ENCODE measurements at regions not wholly inside any gene's neighbourhood (a gene's known extent, or its start where the extent isn't known, plus 50 kb on each side); places are given as distances from the start of the nearest gene placed in this dataset.
"Not testable (repeated sequence)": the region's sequence is repeated elsewhere in the genome, so short reads cannot be mapped to it uniquely, and the experiment has no call there.

DNA sequence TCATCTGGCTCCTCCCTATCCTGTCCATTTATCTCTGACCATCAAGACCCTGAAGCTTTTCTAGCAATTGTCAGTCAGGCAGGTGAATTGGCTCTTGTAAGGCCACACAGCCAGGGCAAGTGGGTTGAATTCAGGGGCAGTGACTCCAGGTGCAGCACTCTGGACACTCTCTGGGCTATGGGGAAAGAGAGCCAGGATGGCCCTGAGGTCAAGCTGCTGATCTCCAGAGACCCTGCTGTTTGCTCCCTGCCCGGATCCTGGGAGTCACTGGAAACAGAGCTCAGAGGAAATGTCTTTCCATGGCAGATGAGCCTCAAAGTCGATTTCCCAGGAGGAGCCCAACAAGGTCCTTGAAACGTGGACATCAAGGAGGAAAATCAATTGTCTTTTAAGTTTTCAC lies 184.4 kb downstream of the C1orf94 start:
- Mint-ChIP-seq H3K4me1 (no peaks in the 10 kb centered on the region), H3K36me3 (ENCODE audit: low read depth) (no peaks in the 10 kb centered on the region), H3K27me3 (peaks cover 20% of the 10 kb centered on the region), H3K4me3 (no peak overlapping the region), H3K9me3 (ENCODE audit: low read depth) (no peaks in the 10 kb centered on the region), H3K27ac (no peak overlapping the region)
- POLR2A ChIA-PET: no interaction called here
- intact Hi-C loops (cut with DNase I, micrococcal nuclease): no loop called here
- ATAC-seq (no peak), DNase-seq (no peak)
- CTCF ChIA-PET: no interaction called here

DNA sequence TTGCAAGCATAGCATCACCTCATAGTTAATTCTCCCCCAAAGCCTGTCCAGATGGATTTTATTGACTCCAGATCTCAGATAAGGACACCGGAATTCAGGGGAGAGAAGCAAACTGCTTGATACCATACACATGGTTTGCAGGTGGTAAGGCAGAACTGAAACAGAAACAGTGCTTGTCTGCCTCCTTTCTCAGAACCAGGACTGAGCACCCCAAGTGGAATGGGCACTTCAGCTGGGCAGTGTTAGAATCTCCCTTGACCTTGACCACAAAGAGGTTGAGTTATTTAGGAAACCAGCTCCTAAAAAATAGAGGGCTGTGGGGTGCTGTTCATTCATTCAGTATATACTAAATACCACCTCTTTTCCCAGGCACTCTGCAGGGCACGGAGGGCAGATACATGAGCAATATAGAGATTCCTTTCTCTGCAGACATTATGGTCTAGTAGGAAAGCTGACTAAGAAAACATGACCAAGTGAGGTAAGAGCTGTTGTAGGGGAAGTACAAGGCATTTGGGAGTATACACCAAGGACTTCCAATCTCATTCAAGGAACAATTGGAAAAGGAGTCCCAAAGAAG lies 185.2 kb downstream of the C1orf94 start:
- POLR2A ChIA-PET: no interaction called here

DNA sequence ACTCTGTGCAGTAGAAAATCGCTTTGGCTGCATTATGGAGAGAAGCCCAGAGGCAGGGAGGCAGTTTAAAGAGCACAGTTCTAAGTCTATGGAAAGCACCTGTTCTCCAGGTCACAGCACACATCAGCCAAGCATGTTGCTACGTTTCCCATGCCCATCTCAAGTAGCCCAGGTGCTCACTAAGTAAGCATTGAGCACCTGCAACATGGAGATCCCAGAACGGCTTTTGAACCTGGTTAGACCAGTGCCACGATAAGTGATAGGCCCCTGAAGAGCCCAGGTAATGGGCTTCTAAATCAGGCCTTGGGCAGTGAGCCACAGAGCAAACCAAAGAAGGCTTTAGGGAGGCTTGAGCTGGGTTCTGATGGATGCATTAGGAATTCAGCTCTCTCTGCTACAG lies 186.2 kb downstream of the C1orf94 start:
- H3K27ac Mint-ChIP-seq: no peak overlapping the region
- DNase-seq (no peak), ATAC-seq (no peak)
- ChIA-PET CTCF (no interaction called here), POLR2A (no interaction called here)
- H3K4me3 Mint-ChIP-seq: no peak overlapping the region
- H3K36me3 Mint-ChIP-seq (ENCODE audit: low read depth): no peaks in the 10 kb centered on the region
- H3K4me1 Mint-ChIP-seq: no peaks in the 10 kb centered on the region
- intact Hi-C loops (cut with DNase I, micrococcal nuclease): no loop called here
- peaks cover 20% of the 10 kb centered on the region for H3K27me3 Mint-ChIP-seq
- no peaks in the 10 kb centered on the region for H3K9me3 Mint-ChIP-seq (ENCODE audit: low read depth)

More for the DNA sequence above, 185.2 kb downstream of the C1orf94 start:
- Mint-ChIP-seq H3K9me3 (ENCODE audit: low read depth) (no peaks in the 10 kb centered on the region), H3K27me3 (peaks cover 20% of the 10 kb centered on the region), H3K36me3 (ENCODE audit: low read depth) (no peaks in the 10 kb centered on the region), H3K27ac (no peak overlapping the region), H3K4me1 (no peaks in the 10 kb centered on the region), H3K4me3 (no peak overlapping the region)
- DNase-seq (no peak), ATAC-seq (no peak)
- intact Hi-C loops (cut with DNase I, micrococcal nuclease): no loop called here
- CTCF ChIA-PET: no interaction called here

DNA sequence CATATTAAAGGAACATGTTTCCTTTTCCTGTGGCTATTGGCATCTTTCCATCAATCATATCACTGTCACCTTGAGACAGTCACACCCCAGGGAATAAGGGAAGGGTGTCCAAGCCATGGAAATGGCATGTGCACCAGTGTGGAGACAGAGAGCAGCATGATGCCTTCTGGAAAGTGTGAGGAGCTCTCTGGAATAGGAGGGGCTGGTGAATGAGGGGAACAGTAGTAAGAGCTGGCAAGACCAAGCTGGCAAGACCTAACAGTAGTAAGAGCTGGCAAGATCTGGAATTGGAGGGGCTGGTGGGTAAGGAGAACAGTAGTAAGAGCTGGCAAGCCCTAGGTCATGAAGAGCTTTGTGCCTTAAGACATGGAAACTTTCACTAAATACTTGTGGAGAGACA lies 186.7 kb downstream of the C1orf94 start:
- ATAC-seq (no peak), DNase-seq (no peak)
- Mint-ChIP-seq H3K4me1 (no peaks in the 10 kb centered on the region), H3K27ac (no peak overlapping the region), H3K4me3 (no peak overlapping the region), H3K9me3 (ENCODE audit: low read depth) (no peaks in the 10 kb centered on the region), H3K27me3 (peaks cover 18% of the 10 kb centered on the region), H3K36me3 (ENCODE audit: low read depth) (no peaks in the 10 kb centered on the region)
- POLR2A ChIA-PET: no interaction called here
- intact Hi-C loops (cut with DNase I, micrococcal nuclease): no loop called here
- CTCF ChIA-PET: no interaction called here

DNA sequence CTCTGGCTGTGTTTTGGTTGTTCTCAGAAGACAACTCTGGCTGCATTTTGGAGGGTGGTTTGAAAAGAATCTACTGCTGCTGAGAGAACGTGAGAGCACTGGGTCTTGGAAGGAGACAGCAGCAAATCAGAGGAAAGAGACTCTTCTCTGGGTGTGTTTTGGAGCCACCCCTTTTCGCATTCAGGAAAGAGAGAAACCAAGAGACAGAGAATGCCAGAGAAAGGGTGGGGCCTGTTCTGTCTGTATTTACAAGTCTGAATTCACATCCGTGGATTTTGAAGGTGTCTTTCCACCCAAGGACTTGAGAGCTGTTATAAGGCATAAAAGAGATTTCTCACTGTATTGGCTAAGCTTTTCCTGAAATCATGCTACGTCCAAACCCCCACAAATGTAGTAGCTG lies 187.2 kb downstream of the C1orf94 start:
- no peaks in the 10 kb centered on the region for H3K36me3 Mint-ChIP-seq (ENCODE audit: low read depth)
- ATAC-seq: no peak
- POLR2A ChIA-PET: no interaction called here
- H3K27ac Mint-ChIP-seq: no peak overlapping the region
- no peak overlapping the region for H3K4me3 Mint-ChIP-seq
- CTCF ChIA-PET: no interaction called here
- no peak for DNase-seq
- no peaks in the 10 kb centered on the region for H3K9me3 Mint-ChIP-seq (ENCODE audit: low read depth)
- H3K4me1 Mint-ChIP-seq: no peaks in the 10 kb centered on the region
- intact Hi-C loops (cut with DNase I, micrococcal nuclease): no loop called here
- peaks cover 21% of the 10 kb centered on the region for H3K27me3 Mint-ChIP-seq

DNA sequence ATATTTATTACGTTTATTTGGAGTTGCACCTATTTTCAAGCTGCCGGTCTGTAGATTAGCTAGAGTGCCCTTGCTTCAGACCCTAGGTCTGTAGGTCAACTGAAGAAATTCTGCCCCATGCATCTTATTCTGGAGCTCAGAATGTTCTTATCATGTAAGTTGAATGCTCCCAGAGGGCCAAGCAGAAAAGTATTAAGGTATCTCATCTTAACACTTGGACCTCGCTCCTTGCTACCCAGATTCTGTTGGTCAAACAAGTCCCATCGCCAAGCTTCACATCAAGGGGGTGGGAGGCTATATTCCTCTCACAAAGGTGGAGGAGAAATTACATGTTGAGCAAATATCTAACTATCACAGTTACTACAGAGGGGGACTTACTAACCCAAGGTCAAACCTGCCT lies 187.7 kb downstream of the C1orf94 start:
- DNase-seq (no peak), ATAC-seq (no peak)
- H3K4me1 Mint-ChIP-seq: no peaks in the 10 kb centered on the region
- no peaks in the 10 kb centered on the region for H3K36me3 Mint-ChIP-seq (ENCODE audit: low read depth)
- CTCF ChIA-PET: no interaction called here
- POLR2A ChIA-PET: no interaction called here
- intact Hi-C loops (cut with DNase I, micrococcal nuclease): no loop called here
- no peak overlapping the region for H3K4me3 Mint-ChIP-seq
- peaks cover 21% of the 10 kb centered on the region for H3K27me3 Mint-ChIP-seq
- no peaks in the 10 kb centered on the region for H3K9me3 Mint-ChIP-seq (ENCODE audit: low read depth)
- H3K27ac Mint-ChIP-seq: no peak overlapping the region

DNA sequence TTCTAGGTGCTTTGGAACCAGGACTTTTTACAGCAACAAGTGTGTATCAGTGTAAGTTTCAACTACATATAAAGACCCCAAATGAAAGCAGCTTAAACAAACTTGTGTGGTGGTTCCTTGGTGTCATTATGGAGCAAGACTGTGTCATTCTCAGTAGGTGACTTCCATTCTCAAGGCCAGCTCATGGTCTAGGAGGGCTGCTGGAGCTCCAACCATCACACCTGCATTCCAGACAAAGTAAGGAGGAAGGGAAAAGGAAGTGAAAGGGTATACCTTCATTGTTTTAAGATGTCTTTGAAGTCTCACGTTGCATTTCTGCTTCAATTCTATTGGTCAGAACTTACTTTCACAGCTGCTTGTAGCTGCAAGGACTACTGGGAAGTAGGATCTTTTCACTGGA lies 188.6 kb downstream of the C1orf94 start:
- CTCF ChIA-PET: no interaction called here
- Mint-ChIP-seq H3K9me3 (ENCODE audit: low read depth) (no peaks in the 10 kb centered on the region), H3K36me3 (ENCODE audit: low read depth) (no peaks in the 10 kb centered on the region), H3K27ac (no peak overlapping the region), H3K27me3 (peaks cover 24% of the 10 kb centered on the region), H3K4me3 (no peak overlapping the region), H3K4me1 (no peaks in the 10 kb centered on the region)
- POLR2A ChIA-PET: no interaction called here
- no peak for ATAC-seq
- intact Hi-C loops (cut with DNase I, micrococcal nuclease): no loop called here
- DNase-seq: no peak

DNA sequence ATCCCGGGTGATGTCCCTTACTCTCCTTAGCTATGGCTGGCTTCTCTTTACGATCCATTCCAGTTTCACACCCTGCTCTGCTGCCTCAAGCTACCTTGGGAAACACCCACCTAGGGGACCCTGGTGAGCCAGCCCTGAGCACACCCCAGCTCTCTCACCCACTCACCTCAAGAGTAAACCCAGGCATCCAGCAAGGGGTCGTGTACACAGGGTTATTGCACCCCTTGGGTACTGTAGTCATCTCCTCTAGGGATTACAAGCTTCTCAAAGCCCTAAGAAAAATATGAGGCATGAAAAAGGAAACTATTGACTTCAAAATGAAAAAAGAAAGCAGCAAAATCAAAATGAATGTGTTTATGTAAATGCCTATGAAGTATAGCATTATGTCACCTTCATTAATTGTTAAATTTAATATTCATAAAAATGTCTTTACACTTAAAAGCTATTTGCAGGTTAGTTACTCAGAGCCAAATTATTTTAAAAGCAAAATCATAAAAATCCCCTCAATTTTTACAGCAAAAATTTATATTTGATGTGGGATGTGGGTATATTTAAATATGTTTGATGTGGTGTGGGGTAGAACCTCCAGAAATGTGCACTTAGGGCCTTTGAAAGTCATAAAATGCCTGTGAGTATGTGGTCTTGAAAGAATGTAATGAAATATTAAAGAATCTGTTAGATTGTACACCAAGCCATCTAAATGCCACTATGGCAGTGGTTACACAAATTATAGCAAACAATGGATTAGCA lies 190.3 kb downstream of the C1orf94 start:
- CTCF ChIA-PET: no interaction called here
- Mint-ChIP-seq H3K27ac (no peak overlapping the region), H3K9me3 (ENCODE audit: low read depth) (no peaks in the 10 kb centered on the region), H3K4me3 (no peak overlapping the region), H3K27me3 (peaks cover 29% of the 10 kb centered on the region), H3K36me3 (ENCODE audit: low read depth) (no peaks in the 10 kb centered on the region), H3K4me1 (no peaks in the 10 kb centered on the region)
- no peak for ATAC-seq
- no peak for DNase-seq
- POLR2A ChIA-PET: no interaction called here
- intact Hi-C loops (cut with DNase I, micrococcal nuclease): no loop called here

DNA sequence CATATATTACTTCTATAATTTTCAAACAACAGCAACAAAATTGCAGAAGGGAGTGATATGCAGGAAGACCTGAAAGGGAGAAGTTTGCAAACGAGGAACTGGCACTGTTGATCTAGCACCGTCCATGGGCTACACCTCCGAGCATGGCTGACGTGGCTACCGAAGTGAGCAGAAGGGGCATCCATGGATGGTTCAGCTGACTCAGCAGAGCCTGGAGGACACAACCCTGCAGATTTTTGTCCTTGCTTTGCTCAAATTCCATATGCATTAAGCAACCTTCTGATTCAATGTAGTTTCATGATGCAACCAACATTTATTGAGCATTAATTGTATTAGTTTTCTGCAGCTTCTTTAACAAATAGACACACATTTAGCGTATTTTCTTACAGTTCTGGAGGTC lies 191.2 kb downstream of the C1orf94 start:
- no peak for DNase-seq
- no peaks in the 10 kb centered on the region for H3K4me1 Mint-ChIP-seq
- H3K36me3 Mint-ChIP-seq (ENCODE audit: low read depth): no peaks in the 10 kb centered on the region
- H3K9me3 Mint-ChIP-seq (ENCODE audit: low read depth): no peaks in the 10 kb centered on the region
- ATAC-seq: no peak
- H3K4me3 Mint-ChIP-seq: no peak overlapping the region
- POLR2A ChIA-PET: no interaction called here
- peaks cover 27% of the 10 kb centered on the region for H3K27me3 Mint-ChIP-seq
- CTCF ChIA-PET: no interaction called here
- intact Hi-C loops (cut with DNase I, micrococcal nuclease): no loop called here
- no peak overlapping the region for H3K27ac Mint-ChIP-seq

DNA sequence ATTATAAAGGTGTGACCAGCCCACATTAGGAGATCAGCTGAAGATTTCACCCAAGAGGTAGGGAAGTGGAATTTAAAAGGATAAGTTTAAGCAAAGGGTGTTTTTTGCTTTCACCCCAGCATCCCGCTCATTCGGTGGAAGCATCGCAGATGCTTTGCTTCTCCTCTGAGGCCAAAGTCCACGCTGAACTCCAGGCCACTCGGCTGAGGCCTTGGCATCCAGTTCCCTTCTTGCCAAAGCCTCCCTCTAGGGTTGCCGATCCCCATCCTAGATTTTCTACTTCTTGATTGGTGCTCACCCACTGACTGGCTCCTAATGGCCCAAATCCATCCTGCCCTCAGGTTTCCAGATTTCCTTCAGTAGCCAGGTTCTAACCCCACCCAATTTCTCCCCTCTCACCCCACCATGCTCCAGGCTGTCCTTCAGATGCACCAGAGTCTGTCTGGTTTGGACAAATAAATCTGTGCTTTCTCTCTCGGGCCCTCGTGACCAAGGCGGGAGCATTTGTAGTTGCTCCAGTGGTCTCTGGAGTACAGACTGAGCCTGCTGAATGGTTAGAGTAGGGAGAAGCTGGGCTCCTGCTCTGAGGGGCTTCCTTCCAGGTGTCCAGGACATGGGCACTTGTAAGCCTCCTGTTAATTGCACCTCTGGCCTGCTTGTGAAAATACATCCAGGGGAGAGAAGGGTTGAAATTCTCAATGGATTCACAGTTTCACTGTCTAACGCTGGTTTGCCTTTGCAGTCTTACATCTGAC lies 193.2 kb downstream of the C1orf94 start:
- Mint-ChIP-seq H3K4me3 (no peak overlapping the region), H3K36me3 (ENCODE audit: low read depth) (no peaks in the 10 kb centered on the region), H3K27ac (no peak overlapping the region), H3K27me3 (peaks cover 27% of the 10 kb centered on the region), H3K9me3 (ENCODE audit: low read depth) (no peaks in the 10 kb centered on the region), H3K4me1 (no peaks in the 10 kb centered on the region)
- ChIA-PET CTCF (no interaction called here), POLR2A (no interaction called here)
- ATAC-seq (no peak), DNase-seq (no peak)
- intact Hi-C loops (cut with DNase I, micrococcal nuclease): no loop called here

DNA sequence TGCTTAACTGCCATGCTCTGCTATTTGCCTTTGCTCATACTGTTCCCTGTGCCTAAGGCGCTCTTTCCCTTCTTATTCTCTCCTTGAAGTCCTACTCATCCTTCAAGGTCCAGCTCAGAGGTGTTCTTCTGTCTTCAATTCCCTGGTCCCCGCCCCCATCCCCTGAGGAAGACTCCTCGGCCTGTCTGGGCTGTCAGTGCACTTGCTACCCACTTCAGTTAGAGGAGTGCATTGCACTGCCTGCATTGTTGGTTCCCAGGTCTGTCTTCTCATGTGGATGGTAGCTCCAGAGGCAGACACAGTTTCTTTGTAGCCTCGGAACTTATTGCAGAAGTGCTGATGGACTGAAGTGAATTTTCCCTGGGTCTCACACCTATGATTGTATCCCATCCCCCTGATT lies 194.0 kb downstream of the C1orf94 start:
- DNase-seq (no peak), ATAC-seq (no peak)
- intact Hi-C loops (cut with DNase I, micrococcal nuclease): no loop called here
- Mint-ChIP-seq H3K27ac (no peak overlapping the region), H3K27me3 (peaks cover 24% of the 10 kb centered on the region), H3K4me1 (no peaks in the 10 kb centered on the region), H3K4me3 (no peak overlapping the region), H3K9me3 (ENCODE audit: low read depth) (no peaks in the 10 kb centered on the region), H3K36me3 (ENCODE audit: low read depth) (no peaks in the 10 kb centered on the region)
- POLR2A ChIA-PET: no interaction called here
- CTCF ChIA-PET: no interaction called here

DNA sequence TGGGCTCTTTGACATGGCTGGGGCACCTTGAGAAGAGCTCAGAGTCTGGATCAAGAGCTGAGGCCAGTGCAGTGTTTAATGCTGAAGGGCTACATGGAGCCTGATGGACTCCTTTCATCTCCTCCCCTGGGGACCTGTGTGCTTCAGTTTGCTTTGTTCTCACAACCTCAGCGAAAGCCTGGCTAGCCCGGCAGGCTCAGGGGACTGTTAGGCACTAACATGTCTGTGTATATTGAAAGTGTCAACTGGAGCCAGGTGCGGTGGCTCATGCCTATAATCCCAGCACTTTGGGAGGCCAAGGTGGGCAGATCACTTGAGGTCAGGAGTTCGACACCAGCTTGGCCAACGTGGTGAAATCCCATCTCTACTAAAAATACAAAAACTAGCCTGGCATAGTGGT lies 194.5 kb downstream of the C1orf94 start:
- POLR2A ChIA-PET; ATAC-seq; H3K27ac Mint-ChIP-seq; H3K9me3 Mint-ChIP-seq (ENCODE audit: low read depth); intact Hi-C loops (cut with DNase I, micrococcal nuclease); H3K36me3 Mint-ChIP-seq (ENCODE audit: low read depth); DNase-seq; CTCF ChIA-PET; H3K4me3 Mint-ChIP-seq; H3K4me1 Mint-ChIP-seq: not testable (repeated sequence)
- peaks cover 25% of the 10 kb centered on the region for H3K27me3 Mint-ChIP-seq

Data from activated CD4-positive, alpha-beta T cell treated with anti-CD3 and anti-CD28 coated beads for 36 hours (primary cell).